WI38 (cell line): ENCODE measurements at regions not wholly inside any gene's neighbourhood (a gene's known extent, or its start where the extent isn't known, plus 50 kb on each side); places are given as distances from the start of the nearest gene placed in this dataset.
"Not testable (repeated sequence)": the region's sequence is repeated elsewhere in the genome, so short reads cannot be mapped to it uniquely, and the experiment has no call there.

ENCODE experiments used
- H3K4me3 ChIP-seq: 2 replicates; pipeline ENCODE4 v1.5.1; 2011; ENCODE audit warnings: low read depth, mild to moderate bottlenecking, control low read depth, low read length
- TF ChIP-seq, protein P1 (sequence below): IDR thresholded peaks from 2 replicates; pipeline ENCODE4 v1.5.1; 2012; ENCODE audit warnings: low read depth, mild to moderate bottlenecking, control low read depth, low read length

DNA sequence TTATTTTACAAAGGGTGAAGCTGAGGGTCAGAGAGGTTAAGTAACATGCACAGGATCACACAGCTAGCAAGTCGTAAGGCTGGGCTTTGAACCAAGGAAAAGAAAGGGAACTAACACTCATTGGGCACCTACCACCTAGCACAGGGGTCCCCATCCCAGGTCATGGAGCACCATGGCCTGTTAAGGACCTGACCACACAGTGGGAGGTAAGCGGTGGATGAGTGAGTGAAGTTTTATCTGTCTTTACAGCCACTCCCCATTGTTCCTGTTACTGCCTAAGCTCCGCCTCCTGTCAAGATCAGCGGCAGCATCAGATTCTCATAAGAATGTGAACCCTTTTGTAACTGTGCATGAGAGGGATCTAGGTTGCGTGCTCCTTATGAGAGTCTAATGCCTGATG, 222.8 kb downstream of the RAB11FIP2 start:
- no peak overlapping the region for H3K4me3 ChIP-seq
- TF ChIP-seq, protein P1, sequence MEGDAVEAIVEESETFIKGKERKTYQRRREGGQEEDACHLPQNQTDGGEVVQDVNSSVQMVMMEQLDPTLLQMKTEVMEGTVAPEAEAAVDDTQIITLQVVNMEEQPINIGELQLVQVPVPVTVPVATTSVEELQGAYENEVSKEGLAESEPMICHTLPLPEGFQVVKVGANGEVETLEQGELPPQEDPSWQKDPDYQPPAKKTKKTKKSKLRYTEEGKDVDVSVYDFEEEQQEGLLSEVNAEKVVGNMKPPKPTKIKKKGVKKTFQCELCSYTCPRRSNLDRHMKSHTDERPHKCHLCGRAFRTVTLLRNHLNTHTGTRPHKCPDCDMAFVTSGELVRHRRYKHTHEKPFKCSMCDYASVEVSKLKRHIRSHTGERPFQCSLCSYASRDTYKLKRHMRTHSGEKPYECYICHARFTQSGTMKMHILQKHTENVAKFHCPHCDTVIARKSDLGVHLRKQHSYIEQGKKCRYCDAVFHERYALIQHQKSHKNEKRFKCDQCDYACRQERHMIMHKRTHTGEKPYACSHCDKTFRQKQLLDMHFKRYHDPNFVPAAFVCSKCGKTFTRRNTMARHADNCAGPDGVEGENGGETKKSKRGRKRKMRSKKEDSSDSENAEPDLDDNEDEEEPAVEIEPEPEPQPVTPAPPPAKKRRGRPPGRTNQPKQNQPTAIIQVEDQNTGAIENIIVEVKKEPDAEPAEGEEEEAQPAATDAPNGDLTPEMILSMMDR, result no peak

DNA sequence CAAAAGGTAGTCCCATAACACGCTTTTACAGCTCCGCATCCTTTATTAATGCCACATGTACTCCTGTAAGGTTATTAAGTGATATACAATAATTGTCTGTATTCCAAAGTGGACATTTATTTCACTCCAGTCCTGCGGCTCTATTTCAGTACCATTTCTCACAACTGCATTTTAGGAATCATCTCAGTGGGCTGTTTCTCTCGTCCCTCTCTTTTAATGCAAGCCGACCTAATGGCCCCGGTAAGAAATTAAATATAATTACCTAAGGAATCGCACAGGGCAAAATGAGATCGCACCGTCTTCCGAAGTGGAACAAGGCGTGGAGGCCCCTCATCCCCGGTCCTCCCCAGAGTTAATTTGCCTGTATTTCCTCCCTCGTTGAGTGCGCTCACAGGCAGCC, 216.5 kb downstream of the RAB11FIP2 start:
- TF ChIP-seq, protein P1, result no peak
- no peak overlapping the region for H3K4me3 ChIP-seq

DNA sequence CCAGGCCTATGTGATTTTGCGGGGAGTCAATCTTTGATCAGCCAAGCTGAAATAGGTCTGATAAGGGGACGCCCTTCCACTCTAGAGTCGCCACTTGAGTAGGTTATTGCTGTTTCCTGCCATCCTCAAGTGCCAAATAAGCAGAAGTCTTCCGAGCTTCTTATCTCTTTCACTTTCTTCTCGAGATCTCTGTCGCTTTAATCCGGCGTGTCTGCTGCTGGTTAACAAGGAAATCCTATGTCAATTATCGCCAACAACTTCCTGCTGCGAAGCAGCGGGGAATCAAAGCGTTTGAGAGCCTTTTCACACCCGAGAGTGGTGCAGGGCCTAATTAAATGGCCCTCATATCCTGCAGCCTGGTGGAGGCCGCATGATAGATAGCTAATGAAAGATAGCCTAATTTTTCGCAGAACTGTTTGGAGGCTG, 215.9 kb downstream of the RAB11FIP2 start:
- TF ChIP-seq, protein P1, result no peak
- H3K4me3 ChIP-seq, result no peak overlapping the region

DNA sequence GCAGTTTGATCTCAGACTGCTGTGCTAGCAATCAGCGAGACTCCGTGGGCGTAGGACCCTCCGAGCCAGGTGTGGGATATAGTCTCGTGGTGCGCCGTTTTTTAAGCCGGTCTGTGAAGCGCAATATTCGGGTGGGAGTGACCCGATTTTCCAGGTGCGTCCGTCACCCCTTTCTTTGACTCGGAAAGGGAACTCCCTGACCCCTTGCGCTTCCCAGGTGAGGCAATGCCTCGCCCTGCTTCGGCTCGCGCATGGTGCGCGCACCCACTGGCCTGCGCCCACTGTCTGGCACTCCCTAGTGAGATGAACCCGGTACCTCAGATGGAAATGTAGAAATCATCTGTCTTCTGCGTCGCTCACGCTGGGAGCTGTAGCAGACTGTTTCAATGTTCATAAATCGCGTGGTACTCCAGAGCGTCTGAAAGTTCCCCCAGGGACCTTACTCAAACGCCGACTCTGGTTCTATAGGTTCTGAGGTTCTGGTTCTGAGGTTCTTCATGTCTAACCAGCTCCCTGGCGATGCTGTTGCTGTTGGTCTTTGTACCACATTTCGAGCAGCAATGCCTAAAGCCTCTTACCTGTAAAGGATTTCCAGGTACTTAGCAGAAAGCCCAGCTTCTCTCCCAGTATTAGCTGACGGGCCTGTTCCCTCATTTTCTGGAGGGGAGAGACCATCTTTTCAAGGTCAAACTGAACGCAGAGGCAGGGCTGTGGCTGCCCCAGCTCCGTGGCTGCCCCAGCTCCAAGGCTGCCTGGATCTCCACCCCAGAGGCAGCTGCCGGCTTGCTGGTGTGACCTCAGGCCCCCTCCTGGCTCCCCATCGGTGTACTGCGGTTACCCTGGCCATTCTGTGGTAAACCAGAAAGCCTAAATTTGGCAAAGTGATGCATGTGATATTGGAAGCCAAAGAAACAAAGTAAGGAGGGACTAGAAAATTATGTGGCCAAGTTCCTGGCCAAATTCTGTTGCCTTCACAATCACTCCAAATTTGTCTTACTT, 207.9 kb downstream of the RAB11FIP2 start:
- H3K4me3 ChIP-seq, result not testable (repeated sequence)

DNA sequence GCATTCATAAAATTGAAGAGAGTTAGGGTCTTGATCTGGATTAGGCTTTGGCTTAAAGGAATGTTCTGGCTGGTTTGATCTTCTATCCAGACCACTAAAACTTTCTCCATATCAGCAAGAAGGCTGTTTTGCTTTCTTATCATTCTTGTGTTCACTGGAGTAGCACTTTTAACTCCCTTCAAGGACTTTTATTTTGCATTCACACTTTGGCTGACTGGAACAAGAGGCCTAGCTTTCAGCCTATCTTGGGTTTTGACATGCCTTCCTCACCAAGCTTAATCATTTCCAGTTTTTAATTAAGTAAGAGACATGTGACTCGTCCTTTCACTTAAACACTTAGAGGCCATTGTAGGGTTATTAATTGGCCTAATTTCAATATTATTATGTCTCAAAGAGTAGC, 190.3 kb downstream of the RAB11FIP2 start:
- H3K4me3 ChIP-seq, result not testable (repeated sequence)

DNA sequence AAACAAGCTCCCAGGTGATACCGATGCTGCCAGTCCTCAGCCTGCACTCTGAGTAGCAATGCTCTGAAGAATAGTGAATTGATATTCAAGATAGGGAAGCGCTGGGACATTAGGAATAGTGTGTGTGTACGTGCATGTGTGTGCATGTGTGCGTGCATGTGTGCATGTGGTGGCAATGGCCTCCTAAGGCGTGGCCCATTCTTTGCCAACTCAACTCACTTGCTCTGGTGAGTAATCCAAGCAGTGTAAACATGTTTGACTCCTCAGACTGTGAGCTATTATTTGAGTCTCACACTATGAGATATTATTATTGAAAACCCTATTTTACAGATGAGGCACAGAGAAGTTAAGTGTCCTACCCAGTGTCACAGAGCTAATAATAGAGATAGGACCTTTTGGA, 186.6 kb downstream of the RAB11FIP2 start:
- H3K4me3 ChIP-seq, result no peak overlapping the region
- TF ChIP-seq, protein P1, result no peak

DNA sequence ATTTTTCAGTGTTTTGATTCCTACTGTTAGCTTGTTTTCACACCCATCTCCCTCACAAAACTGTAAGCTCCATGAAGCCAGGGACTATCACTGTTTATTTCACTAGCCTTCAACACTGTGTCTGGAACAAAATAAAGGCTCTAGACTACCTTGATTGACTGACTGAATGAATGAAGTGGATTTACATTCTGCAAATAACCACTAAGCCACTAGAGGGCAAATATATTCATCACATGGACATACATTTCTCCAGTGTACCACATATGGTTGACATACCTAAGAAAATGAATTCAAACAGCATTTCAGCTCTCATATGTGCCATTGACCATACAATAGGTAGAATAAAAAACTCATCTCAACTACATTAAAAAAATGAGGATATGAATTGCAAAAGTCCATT, 185.9 kb downstream of the RAB11FIP2 start:
- H3K4me3 ChIP-seq, result no peak overlapping the region
- TF ChIP-seq, protein P1, result peak; percentile 16; the same call in 1 of the 2 replicates

DNA sequence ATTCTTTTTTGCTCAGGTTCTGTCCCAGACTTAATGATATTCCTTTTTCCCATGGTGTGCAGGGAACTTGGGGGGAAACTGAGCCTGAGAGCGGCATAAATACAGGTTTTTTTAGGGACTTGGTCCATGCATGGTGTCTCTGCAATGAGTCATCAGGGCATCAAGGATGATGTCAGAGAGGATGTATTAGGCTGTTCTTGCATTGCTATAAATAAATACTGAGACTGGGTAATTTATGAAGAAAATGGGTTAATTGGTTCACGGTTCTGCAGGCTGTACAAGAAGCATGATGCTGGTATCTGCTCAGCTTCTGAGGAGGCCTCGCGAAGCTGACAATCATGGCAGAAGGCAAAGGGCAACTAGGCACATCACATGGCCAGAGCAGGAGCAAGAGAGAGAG, 185.4 kb downstream of the RAB11FIP2 start:
- TF ChIP-seq, protein P1, result no peak
- no peak overlapping the region for H3K4me3 ChIP-seq
